Heart left ventricle (tissue), 13 donors: ENCODE measurements at regions not wholly inside any gene's neighbourhood (a gene's known extent, or its start where the extent isn't known, plus 50 kb on each side); places are given as distances from the start of the nearest gene placed in this dataset.

ENCODE experiments used
- POLR2A ChIP-seq, 2 donors: fragments of 450-650 bp; IDR thresholded peaks; one replicate each; pipeline ENCODE4 v1.6.1; 2017; ENCODE audit warnings: antibody characterized with exemption in 2 of 2, mild to moderate bottlenecking in 2 of 2, moderate library complexity in 2 of 2
- TF ChIP-seq, protein P1 (sequence below), 12 donors: fragments of 200-600 bp; sonication (generic) in 4 of 12; IDR thresholded peaks; one replicate each; pipeline versions ENCODE4 v1.5.0 to v1.8.0; 2018 to 2022; ENCODE audit warnings: antibody characterized with exemption in 12 of 12, mild to moderate bottlenecking in 5 of 12
- donor health status: ischemic (EF 13 %, LVEDD 7.1; RV severe dilation, severe dysfunction).
- donor health status: DM: no; HTN: yes; CAD: no.
- donor health status: DM: no; HTN: no; CAD: no.
- donor health status: ischemic (EF 25% LVEDD 6.9; RV normal size, moderate dysfunction).
- donor health status: ischemic (EF 25% LVEDD 5.7; RV mildly dilated, moderate dysfunction).
- donor health status: ischemic (EF 35%, LVEDD 5.7; RV mildly dilated, moderate dysfunction).
- donor health status: nonischemic (EF 11% LVEDD 7.7; RV severe dilation, severe dysfunction).
- donor health status: DM: yes; HTN: yes; CAD: no.
- donor health status: PGD.
- donor health status: ischemic (EF 29% LVEDD 5.4; RV normal size, mild dysfunction).
- donor health status: nonischemic (EF 23%, LVEDD 6.1; RV moderate dilation, normal function).

DNA sequence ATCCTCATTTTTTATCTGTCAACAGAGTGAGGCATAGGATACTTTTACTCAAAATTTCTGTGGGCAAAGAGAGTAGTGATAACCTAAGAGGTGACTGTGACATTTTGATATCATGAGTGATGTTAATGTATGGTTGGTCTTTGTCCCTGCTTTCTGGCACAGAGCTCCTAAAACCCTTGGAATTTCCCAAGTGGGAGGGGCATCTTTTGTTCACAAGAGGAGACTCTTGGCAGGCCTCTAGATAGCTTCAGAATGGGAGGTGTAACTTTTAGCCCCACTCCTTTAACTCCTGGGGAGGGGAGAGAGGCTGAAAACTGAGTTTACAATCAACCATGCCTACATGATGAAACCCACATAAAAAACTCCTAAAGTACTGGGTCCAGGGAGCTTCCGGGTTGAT is 527.8 kb downstream of the RFPL4B start:
- no peak for TF ChIP-seq POLR2A (IDR thresholded peaks at IDR 0.05)
- TF ChIP-seq, protein P1, sequence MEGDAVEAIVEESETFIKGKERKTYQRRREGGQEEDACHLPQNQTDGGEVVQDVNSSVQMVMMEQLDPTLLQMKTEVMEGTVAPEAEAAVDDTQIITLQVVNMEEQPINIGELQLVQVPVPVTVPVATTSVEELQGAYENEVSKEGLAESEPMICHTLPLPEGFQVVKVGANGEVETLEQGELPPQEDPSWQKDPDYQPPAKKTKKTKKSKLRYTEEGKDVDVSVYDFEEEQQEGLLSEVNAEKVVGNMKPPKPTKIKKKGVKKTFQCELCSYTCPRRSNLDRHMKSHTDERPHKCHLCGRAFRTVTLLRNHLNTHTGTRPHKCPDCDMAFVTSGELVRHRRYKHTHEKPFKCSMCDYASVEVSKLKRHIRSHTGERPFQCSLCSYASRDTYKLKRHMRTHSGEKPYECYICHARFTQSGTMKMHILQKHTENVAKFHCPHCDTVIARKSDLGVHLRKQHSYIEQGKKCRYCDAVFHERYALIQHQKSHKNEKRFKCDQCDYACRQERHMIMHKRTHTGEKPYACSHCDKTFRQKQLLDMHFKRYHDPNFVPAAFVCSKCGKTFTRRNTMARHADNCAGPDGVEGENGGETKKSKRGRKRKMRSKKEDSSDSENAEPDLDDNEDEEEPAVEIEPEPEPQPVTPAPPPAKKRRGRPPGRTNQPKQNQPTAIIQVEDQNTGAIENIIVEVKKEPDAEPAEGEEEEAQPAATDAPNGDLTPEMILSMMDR (IDR thresholded peaks at IDR 0.05) = no peak
